ENCODE measurements at regions not wholly inside any gene's neighbourhood (a gene's known extent, or its start where the extent isn't known, plus 50 kb on each side); places are given as distances from the start of the nearest gene placed in this dataset.

- no peaks in the 10 kb centered on the region for H3K9me3 ChIP-seq (ENCODE audit: low read length)
- H3K4me3 ChIP-seq (ENCODE audit: low read length), result no peak overlapping the region
- no peak overlapping the region for H2AFZ ChIP-seq (ENCODE audit: low read depth, low read length)
- no peaks in the 10 kb centered on the region for H3K27me3 ChIP-seq (ENCODE audit: insufficient read depth, low read length)
- no peaks in the 10 kb centered on the region for H3K4me1 ChIP-seq (ENCODE audit: insufficient read depth, low read length)
- H3K36me3 ChIP-seq (ENCODE audit: insufficient read depth, low read length), result no peaks in the 10 kb centered on the region
Observed at GRCh38 chr1:188496506-188496905, 1667.8 kb downstream of the PLA2G4A start.

DNA sequence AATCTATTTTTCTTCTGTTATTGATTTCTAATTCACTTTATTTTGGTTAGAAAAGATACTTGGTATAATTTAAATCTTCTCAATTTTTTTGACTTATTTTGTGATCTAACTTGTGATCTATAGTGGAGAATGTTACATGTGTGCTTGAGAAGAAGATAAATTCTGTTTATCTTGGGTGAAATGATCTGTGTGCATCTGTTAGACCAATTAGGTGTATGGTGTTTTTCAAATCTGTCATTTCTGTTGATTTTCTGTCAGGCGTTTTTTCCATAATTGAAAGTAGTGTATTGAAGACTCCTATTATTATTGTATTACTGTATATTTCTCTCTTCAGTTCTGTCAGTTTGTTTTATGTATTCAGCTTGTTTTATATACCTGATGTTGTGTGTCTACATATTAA is 1668.3 kb downstream of the PLA2G4A start:
- no peaks in the 10 kb centered on the region for H3K4me1 ChIP-seq (ENCODE audit: insufficient read depth, low read length)
- H3K4me3 ChIP-seq (ENCODE audit: low read length), result no peak overlapping the region
- no peaks in the 10 kb centered on the region for H3K9me3 ChIP-seq (ENCODE audit: low read length)
- H2AFZ ChIP-seq (ENCODE audit: low read depth, low read length), result no peak overlapping the region
- H3K36me3 ChIP-seq (ENCODE audit: insufficient read depth, low read length), result no peaks in the 10 kb centered on the region
- no peaks in the 10 kb centered on the region for H3K27me3 ChIP-seq (ENCODE audit: insufficient read depth, low read length)

DNA sequence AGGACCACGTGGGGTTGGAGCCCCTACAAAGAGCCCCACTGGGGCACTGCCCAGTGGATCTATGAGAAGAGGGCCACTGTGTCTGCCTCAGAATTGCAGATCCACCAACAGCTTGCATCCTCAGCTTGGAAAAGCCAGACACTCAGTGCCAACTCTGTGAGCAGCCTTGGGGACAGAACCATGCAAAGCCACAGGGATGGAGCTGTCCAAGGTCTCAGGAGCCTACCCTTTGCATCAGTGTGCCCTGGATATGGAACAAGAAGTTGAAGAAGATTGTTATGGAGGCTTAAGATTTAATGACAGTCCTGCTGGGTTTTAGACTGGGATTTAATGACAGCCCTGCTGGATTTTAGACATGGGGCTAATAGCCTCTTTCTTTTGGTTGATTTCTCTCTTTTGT is 1670.9 kb downstream of the PLA2G4A start:
- H3K4me3 ChIP-seq (ENCODE audit: low read length), result no peak overlapping the region
- no peaks in the 10 kb centered on the region for H3K27me3 ChIP-seq (ENCODE audit: insufficient read depth, low read length)
- no peaks in the 10 kb centered on the region for H3K9me3 ChIP-seq (ENCODE audit: low read length)
- H3K4me1 ChIP-seq (ENCODE audit: insufficient read depth, low read length), result no peaks in the 10 kb centered on the region
- H3K36me3 ChIP-seq (ENCODE audit: insufficient read depth, low read length), result no peaks in the 10 kb centered on the region
- H2AFZ ChIP-seq (ENCODE audit: low read depth, low read length), result no peak overlapping the region

DNA sequence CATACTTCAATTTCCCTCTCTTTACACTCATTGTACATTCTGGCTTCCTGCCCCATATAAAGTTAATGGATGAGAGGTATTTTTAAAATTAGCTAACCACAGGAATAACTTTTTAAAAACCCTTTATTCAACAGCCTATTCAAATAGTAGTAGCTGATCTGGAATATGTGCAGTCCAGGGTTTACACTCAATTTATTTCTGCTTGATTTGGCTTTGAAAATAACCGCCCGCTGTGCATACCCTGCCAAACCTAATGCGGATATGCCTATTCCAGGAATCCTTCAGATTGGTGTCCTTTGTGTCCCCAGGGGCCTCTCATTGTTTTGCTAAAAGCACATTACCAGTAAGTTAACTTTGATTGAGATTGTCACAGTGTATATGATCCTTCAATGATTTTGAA is 1686.2 kb downstream of the PLA2G4A start:
- Histone ChIP-seq H3K9me3 (ENCODE audit: low read length) (no peaks in the 10 kb centered on the region), H3K4me3 (ENCODE audit: low read length) (no peak overlapping the region), H2AFZ (ENCODE audit: low read depth, low read length) (no peak overlapping the region), H3K27me3 (ENCODE audit: insufficient read depth, low read length) (no peaks in the 10 kb centered on the region), H3K36me3 (ENCODE audit: insufficient read depth, low read length) (no peaks in the 10 kb centered on the region), H3K4me1 (ENCODE audit: insufficient read depth, low read length) (peaks cover 13% of the 10 kb centered on the region)

- Histone ChIP-seq H2AFZ (ENCODE audit: low read depth, low read length) (no peak overlapping the region), H3K4me3 (ENCODE audit: low read length) (no peak overlapping the region), H3K36me3 (ENCODE audit: insufficient read depth, low read length) (no peaks in the 10 kb centered on the region)
Observed at GRCh38 chr1:188517139-188517538, 1688.4 kb downstream of the PLA2G4A start.

GRCh38 chr1:188551176-188551575 is 1722.4 kb downstream of the PLA2G4A start:
- no peaks in the 10 kb centered on the region for H3K9me3 ChIP-seq (ENCODE audit: low read length)
- H3K36me3 ChIP-seq (ENCODE audit: insufficient read depth, low read length), result no peaks in the 10 kb centered on the region
- no peak overlapping the region for H3K4me3 ChIP-seq (ENCODE audit: low read length)
- no peak overlapping the region for H2AFZ ChIP-seq (ENCODE audit: low read depth, low read length)
- H3K27me3 ChIP-seq (ENCODE audit: insufficient read depth, low read length), result no peaks in the 10 kb centered on the region
- H3K4me1 ChIP-seq (ENCODE audit: insufficient read depth, low read length), result peaks cover 3% of the 10 kb centered on the region

More at GRCh38 chr1:188517139-188517538, 1688.4 kb downstream of the PLA2G4A start:
- H3K27me3 ChIP-seq (ENCODE audit: insufficient read depth, low read length), result no peaks in the 10 kb centered on the region
- H3K9me3 ChIP-seq (ENCODE audit: low read length), result no peaks in the 10 kb centered on the region
- H3K4me1 ChIP-seq (ENCODE audit: insufficient read depth, low read length), result peaks cover 13% of the 10 kb centered on the region

DNA sequence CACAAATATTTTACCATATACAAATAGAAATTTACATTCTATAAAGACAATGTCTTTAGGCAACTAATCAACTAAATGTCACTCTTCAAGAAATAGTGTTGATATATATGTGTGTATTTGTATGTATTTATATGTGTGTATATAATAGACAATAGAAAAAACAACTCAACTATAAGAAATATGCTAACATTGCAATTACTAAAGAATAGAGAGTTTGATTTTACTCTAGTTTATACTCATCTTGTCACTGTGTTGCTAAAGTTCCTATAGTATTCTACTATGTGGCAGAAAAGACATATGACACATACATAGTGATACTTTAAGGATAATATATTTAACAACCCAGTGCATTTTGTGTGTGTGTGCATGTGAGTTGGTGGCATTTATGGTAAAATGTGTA is 1728.3 kb downstream of the PLA2G4A start:
- Histone ChIP-seq H3K36me3 (ENCODE audit: insufficient read depth, low read length) (no peaks in the 10 kb centered on the region), H3K27me3 (ENCODE audit: insufficient read depth, low read length) (no peaks in the 10 kb centered on the region), H3K4me1 (ENCODE audit: insufficient read depth, low read length) (no peaks in the 10 kb centered on the region), H3K4me3 (ENCODE audit: low read length) (no peak overlapping the region), H3K9me3 (ENCODE audit: low read length) (no peaks in the 10 kb centered on the region), H2AFZ (ENCODE audit: low read depth, low read length) (no peak overlapping the region)

GRCh38 chr1:188582911-188583532 is 1754.3 kb downstream of the PLA2G4A start:
- Histone ChIP-seq H3K4me1 (ENCODE audit: insufficient read depth, low read length) (no peaks in the 10 kb centered on the region), H3K9me3 (ENCODE audit: low read length) (no peaks in the 10 kb centered on the region), H3K36me3 (ENCODE audit: insufficient read depth, low read length) (no peaks in the 10 kb centered on the region), H3K4me3 (ENCODE audit: low read length) (no peak overlapping the region), H2AFZ (ENCODE audit: low read depth, low read length) (no peak overlapping the region), H3K27me3 (ENCODE audit: insufficient read depth, low read length) (no peaks in the 10 kb centered on the region)

- H3K27me3 ChIP-seq (ENCODE audit: insufficient read depth, low read length), result no peaks in the 10 kb centered on the region
- H3K4me3 ChIP-seq (ENCODE audit: low read length), result no peak overlapping the region
- no peak overlapping the region for H2AFZ ChIP-seq (ENCODE audit: low read depth, low read length)
- H3K4me1 ChIP-seq (ENCODE audit: insufficient read depth, low read length), result no peaks in the 10 kb centered on the region
- no peaks in the 10 kb centered on the region for H3K9me3 ChIP-seq (ENCODE audit: low read length)
- H3K36me3 ChIP-seq (ENCODE audit: insufficient read depth, low read length), result no peaks in the 10 kb centered on the region
Observed at GRCh38 chr1:188584119-188584518, 1755.4 kb downstream of the PLA2G4A start.

GRCh38 chr1:188590641-188591040 is 1761.9 kb downstream of the PLA2G4A start:
- Histone ChIP-seq H3K4me1 (ENCODE audit: insufficient read depth, low read length) (no peaks in the 10 kb centered on the region), H3K9me3 (ENCODE audit: low read length) (no peaks in the 10 kb centered on the region), H2AFZ (ENCODE audit: low read depth, low read length) (no peak overlapping the region), H3K36me3 (ENCODE audit: insufficient read depth, low read length) (no peaks in the 10 kb centered on the region), H3K4me3 (ENCODE audit: low read length) (no peak overlapping the region), H3K27me3 (ENCODE audit: insufficient read depth, low read length) (no peaks in the 10 kb centered on the region)

- H3K9me3 ChIP-seq (ENCODE audit: low read length), result no peaks in the 10 kb centered on the region
- no peaks in the 10 kb centered on the region for H3K36me3 ChIP-seq (ENCODE audit: insufficient read depth, low read length)
- H3K4me1 ChIP-seq (ENCODE audit: insufficient read depth, low read length), result no peaks in the 10 kb centered on the region
- H2AFZ ChIP-seq (ENCODE audit: low read depth, low read length), result no peak overlapping the region
- H3K4me3 ChIP-seq (ENCODE audit: low read length), result no peak overlapping the region
- no peaks in the 10 kb centered on the region for H3K27me3 ChIP-seq (ENCODE audit: insufficient read depth, low read length)
Observed at GRCh38 chr1:188594542-188595235, 1765.9 kb downstream of the PLA2G4A start.

- Histone ChIP-seq H2AFZ (ENCODE audit: low read depth, low read length) (no peak overlapping the region), H3K9me3 (ENCODE audit: low read length) (no peaks in the 10 kb centered on the region), H3K27me3 (ENCODE audit: insufficient read depth, low read length) (no peaks in the 10 kb centered on the region), H3K4me3 (ENCODE audit: low read length) (no peak overlapping the region), H3K36me3 (ENCODE audit: insufficient read depth, low read length) (no peaks in the 10 kb centered on the region), H3K4me1 (ENCODE audit: insufficient read depth, low read length) (no peaks in the 10 kb centered on the region)
Observed at GRCh38 chr1:188599313-188599712, 1770.6 kb downstream of the PLA2G4A start.

DNA sequence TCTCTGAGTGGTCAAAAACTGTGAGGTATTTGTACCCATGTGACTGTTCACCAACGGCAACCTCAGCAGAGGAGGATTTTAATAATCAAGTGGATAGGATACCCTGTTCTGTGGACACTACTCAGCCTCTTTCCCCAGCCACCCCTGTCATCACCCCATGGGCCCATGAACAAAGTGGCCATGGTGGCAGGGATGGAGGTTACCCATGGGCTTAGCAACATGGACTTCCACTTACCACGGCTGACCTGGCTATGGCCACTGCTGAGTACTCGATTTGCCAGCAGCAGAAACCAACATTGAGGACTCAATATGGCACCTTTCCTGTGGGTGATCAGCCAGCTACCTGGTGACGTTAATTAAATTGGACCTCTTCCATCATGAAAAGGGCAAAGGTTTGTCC is 1782.7 kb downstream of the PLA2G4A start:
- Histone ChIP-seq H3K36me3 (ENCODE audit: insufficient read depth, low read length) (no peaks in the 10 kb centered on the region), H3K4me3 (ENCODE audit: low read length) (no peak overlapping the region), H3K4me1 (ENCODE audit: insufficient read depth, low read length) (no peaks in the 10 kb centered on the region), H3K27me3 (ENCODE audit: insufficient read depth, low read length) (no peaks in the 10 kb centered on the region), H3K9me3 (ENCODE audit: low read length) (peaks cover 2% of the 10 kb centered on the region), H2AFZ (ENCODE audit: low read depth, low read length) (no peak overlapping the region)

DNA sequence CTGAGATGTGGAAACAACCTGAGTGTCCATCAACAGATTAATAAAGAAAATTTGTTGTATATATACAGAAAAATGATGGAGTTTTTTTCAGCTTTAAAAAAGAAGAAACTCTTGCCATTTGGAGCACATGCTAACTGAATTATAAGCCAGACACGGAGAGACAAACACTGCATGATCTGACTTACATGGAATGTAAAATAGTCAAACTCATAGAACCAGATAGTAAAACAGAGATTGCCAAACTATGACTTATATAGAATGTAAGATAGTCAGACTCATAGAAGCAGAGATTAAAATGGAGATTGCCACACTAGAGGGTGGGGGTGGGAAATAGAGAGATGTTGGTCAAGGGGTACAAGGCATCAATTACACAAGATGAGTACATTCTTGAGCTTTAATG is 1786.6 kb downstream of the PLA2G4A start:
- Histone ChIP-seq H2AFZ (ENCODE audit: low read depth, low read length) (no peak overlapping the region), H3K9me3 (ENCODE audit: low read length) (no peaks in the 10 kb centered on the region), H3K36me3 (ENCODE audit: insufficient read depth, low read length) (no peaks in the 10 kb centered on the region), H3K4me3 (ENCODE audit: low read length) (no peak overlapping the region), H3K4me1 (ENCODE audit: insufficient read depth, low read length) (no peaks in the 10 kb centered on the region), H3K27me3 (ENCODE audit: insufficient read depth, low read length) (no peaks in the 10 kb centered on the region)

All from neuron (in vitro differentiated cells).